ENCODE measurements at regions not wholly inside any gene's neighbourhood (a gene's known extent, or its start where the extent isn't known, plus 50 kb on each side); places are given as distances from the start of the nearest gene placed in this dataset.

DNA sequence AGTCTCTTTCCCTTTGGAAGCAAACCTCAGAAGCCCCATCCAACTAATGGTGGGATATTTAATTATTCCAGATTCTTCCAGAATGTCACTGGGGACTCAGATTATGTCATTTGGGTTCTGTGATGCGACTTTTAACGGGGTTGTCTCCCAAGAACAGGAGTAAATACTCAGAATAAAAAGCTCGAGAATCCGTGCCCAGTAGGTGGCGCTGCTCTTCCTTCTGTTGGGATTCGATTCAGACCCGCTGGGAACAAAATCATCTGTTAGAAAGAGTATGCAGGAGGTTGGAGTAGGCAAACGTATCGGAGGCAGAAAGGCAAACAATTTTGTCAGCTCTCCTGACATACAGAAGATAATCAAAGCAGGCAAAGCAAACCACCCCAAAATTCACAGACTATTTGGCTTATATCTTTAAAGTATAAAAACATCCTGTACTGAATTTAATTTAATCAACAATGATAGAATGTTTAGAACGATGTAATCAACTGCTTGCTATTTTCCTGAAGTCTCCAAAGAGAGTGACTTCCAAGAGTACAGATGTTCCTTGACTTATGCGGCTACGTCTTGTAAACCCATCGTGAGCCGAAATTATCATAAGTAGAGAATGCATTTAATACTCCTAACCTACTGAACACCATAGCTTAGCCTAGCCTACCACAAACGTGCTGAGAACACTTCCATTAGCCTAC, 169.8 kb upstream of the RAI14 start:
- peak; percentile 78 for DNase-seq (ENCODE audit: low read depth)

DNA sequence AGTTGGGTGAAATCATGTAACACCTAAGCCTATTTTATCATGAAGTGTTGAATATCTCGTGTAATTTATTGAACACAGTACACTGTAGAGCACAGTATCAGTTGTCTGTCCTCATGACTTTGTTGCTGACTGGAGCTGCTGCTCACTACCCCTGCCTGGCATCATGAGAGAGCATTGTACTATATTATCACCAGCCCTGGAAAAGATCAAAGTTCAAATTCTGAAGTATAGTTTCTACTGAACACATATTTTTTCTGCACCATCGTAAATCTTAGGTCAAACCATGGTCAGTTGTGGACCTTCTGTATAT, 169.3 kb upstream of the RAI14 start:
- no peak for DNase-seq (ENCODE audit: low read depth)

DNA sequence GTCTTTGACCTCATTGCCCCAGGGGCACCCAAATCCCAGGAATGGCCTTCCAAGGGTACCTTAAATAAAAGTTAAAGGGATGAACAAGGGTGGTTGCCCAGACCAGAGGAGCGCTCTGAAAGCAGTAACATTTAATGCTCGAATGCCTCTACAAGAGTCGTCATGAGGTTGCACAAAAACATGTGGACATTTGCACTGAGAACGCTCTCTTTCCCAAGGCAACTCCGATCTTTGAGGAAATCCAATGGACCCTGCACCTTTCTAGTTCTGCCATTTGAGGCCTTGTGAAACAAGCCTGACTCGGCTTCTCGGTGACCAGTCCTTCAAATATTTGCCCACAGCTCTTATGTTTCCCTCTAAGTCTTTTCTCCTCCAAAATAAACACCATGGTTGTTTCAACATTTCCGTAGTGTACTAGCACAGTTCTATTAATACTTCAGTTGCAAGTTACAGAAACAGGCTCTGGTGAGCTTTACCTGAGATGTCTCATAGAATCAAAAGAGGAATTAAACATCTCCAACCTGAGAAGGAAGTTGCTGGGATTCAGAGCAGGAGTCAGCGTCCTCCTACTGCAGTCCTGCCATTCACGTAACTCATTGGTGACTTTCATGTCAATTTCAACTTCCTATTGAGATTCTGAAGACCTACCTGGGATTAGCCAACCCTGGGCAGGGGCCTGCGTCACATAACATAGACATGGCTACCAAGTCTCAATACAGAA, 168.8 kb upstream of the RAI14 start:
- peak; percentile 96 for DNase-seq (ENCODE audit: low read depth)

DNA sequence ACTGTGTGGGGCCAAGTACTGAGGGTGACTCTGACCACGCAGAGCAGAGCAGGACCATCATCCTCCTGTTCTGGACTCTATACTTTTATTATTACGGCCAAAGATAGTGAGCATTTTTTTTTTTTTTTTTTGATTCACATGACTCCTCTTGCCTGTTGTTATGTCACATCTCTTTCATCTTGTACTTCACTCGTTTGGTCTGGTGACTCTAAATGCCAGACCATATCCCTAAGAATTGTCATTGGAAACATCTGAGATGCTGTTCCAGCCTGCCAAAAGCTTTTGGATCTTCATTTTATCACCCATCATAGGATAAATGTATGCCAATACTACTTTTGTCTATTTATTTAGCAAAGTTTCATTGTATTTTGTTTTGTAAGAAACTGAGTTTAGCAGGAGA, 168.2 kb upstream of the RAI14 start:
- peak; percentile 60 for DNase-seq (ENCODE audit: low read depth)

DNA sequence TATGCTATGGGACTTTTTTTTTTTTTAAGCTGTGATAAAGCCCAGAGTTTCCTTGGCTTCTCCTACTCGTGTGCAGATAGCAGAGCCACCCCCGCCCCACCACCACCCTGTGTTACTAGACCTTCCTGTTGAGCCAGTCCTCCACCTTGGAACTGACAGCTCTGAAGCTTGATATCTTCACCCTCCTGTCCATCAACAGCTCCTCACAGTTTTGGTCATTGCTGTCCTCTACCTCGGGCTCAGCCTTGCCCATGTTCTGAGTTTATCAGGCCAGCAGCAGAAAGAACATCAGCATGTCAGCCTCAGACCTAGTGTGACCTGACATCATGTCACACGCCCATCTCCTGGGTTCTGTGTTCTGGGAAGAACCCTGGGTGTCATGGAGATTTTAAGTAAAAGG, 167.1 kb upstream of the RAI14 start:
- no peak for DNase-seq (ENCODE audit: low read depth)

DNA sequence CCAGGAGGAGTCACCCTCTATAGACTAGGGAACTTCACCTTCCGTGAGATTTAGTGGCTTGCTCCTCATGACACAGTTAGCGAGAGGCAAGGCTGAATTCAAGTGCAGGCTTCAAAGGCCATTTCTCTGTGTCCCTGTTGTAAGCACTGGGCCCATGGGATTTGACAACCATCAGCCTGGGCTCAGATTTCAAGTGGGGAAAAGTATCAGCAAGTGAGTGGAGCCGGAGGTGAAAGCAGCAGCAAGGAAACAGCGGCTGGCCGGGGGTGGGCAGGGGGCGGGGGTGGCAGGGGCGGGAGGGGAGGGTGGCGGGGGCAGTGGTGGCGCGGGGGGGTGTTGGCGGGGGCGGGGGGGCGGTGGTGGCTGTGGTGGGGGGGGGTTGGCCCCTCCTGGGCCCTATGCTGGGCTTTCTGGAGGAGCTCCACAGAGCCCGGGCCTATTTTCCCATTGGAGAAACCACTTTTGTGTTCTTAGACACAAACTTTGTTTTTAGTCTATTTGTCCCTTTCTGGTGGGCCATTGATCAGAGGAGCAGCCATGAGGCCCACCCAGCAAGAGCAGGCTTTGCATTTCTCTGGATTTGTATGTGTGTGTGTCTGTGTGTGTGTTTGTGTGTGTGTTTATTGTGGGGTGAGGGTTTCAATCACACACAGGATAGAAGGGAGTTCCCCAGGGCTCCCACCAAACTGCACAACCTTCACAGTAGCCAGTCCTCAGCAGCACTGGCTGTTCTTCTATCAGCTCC, 165.4 kb upstream of the RAI14 start:
- peak; percentile 49 for DNase-seq (ENCODE audit: low read depth)

DNA sequence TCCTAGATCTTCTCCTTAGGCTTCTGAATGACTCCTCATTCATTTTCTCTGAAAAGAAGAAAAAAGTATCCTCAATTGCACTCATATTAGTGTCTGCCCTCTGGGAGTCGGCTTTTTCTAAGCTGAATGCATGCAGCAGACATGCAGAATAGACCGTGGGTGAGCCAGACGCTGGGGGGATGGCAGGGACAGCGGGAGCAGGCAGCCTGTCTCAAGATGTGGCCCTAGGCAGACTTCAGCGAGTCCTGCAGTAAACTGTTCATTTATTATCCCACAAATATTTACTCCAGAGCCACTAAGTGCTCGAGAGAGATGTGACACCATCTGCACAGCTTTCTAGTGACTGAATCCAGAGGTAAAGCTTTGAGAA, 164.9 kb upstream of the RAI14 start:
- no peak for DNase-seq (ENCODE audit: low read depth)

DNA sequence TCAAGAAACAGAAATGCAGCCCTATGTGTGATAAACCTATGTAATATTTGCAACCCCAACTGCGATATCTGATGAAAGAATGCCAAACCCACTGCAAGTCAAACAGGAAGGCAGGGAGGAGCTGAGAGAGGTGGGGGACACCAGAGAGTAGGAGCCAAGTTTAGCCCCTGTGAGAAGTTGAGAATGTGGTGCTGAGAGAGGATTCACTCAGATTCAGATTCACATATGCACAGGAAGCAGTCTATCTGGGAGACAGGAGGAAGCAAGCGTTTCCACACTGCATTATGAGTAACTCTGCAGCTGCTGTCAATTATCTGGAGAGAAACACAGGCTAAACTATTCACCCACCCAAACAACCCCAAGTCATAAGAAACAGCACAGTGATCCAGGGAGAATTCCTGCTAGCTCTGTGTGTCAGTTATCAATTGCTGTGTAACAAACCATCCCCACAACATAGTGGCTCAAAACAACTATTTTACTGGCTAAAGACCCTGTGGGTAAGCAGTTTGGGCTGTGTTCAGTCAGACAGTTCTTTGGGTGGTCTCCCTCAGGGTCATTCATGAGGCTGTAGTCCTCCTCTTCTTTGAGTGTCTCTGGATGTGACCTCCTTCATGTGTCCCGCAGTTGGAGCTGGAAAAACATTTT, 161.9 kb upstream of the RAI14 start:
- DNase-seq (ENCODE audit: low read depth): peak; percentile 80

DNA sequence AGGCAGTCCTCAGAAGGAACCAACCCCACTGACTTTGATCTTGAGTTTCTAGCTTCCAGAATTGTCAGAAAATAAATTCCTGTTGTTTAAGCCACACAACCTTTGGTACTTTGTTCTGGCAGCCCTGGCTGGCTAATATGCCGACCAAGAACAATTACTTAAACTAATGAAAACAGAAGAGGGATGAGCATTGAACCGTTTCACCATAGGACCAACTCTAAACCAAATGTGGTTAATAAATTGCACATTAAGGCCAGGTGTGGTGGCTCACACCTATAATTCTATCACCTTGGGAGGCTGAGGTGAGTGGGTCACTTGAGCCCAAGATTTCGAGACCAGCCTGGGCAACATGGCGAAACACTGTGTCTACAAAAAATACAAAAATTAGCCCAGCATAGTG, 160.9 kb upstream of the RAI14 start:
- DNase-seq (ENCODE audit: low read depth): no peak

DNA sequence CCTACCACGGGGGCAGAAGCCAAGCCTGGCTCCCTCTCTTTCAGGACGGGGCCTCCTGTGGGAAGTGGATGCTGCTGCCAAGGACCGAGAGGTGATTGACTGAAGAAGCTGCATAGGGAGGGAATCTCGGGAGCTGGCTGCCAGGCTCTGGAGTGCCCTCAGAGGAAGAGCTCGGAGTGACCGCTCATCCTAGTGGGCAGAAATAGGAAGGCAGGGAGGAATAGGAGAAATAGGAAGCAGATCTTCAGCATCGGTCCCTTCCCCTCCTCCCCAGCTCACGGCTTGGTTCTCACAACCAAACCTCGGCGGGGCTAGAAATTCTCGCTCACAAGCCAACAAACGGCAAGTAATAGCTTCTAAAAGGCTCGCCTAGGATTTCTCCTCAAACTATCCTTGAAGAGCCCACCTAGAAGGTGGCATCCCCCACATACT, 159.9 kb upstream of the RAI14 start:
- no peak for DNase-seq (ENCODE audit: low read depth)

DNA sequence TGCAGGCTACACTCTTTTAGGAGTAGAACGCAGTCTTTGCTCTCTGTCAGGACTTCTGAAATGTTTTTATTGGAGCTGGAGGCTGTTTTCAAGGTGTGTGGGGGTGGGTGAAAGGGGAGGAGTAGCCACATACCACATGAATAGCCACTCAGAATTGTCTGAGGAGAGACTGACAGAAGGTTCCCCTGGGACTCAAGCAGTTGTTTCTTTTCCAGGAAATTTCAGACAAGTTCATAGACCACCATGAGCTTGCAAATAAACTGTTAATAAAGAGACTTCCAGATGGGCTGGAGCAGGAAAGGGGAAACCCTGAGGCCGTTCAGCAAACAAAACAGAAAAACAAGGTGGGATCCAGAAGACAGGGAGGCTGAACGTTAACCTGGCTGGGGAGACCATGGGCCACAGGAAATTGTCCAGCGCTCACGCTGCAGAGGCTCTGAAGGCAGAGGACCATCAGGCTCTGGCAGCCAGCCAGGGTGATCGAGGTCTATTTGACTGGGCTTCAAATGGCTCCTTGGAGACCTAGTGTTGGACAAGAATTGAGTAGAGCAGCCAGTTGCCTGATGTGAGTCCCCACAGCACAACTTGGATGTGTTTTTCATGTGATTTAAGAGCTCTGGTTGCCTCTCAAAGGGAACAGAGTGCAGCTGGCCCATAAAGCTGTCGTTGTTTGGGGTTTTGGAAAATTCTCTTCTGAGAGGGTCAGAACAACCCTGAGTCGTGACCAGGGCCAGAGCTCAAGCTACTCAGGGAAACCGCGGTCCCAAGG, 159.2 kb upstream of the RAI14 start:
- no peak for DNase-seq (ENCODE audit: low read depth)

DNA sequence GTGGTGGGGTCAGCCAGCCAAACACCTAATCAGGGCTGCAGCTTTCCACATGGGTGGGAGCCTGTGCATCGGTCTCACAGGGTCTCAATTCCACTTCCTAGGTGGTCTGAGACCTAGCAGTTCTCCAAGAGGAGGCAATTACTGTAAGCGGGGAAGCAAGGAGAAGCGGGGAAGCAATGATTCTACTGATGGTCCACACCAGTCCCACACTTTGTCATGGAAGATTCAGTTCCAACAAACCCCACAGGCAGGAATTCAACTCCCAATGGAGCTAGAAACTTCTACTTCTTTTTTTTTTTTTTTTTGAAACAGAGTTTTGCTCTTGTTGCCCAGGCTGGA, 158.7 kb upstream of the RAI14 start:
- DNase-seq (ENCODE audit: low read depth): no peak

DNA sequence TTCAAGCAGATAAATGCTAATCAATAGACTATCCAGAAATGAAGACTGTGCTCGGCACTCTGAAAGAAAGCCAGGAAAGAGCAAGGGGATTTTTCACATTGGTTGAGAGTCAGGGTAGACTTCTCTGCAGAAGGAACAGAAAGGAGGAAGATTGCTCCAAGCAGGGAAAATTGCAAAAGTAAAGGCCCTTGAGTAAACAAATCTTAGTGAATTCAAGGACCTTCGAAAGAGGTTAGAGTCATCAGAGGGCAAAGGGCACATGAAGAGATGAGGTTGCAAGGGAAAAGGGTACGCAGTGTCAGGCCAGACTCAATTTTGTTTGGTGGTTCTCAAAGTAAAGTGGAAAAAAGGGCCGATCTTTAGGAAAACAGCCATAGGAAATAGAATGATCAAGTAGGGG, 157.6 kb upstream of the RAI14 start:
- DNase-seq (ENCODE audit: low read depth): no peak

DNA sequence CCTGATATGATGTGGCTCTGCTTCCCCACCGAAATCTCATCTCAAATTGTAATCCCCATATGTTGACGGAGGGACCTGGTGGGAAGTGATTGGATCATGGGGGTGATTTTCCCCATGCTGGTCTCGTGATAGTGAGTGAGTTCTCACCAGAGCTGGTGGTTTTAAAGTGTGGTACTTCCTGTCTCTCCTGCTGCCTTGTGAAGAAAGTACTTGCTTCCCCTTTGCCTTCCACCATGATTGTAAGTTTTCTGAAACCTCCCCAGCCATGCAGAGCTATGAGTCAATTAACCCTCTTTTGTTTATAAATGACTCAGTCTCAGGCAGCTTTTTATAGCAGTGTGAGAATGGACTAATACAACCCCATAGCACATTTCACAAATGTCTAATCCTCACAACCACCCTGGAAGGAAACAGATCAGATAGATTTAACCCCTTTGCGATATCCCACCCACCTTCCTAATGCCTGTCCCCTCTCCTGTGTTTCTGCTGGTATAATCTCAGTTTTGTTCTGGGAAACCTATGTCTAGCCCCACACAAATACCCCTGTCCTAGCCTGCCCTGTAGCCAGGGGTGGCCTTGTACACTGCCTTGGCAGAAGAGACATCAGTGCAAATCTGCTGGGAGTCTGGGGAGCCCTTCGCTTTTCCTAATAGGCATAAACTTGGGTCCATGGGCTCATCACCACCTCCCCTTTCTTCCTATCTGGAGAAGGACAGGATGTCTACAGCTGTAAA, 157.0 kb upstream of the RAI14 start:
- peak; percentile 70 for DNase-seq (ENCODE audit: low read depth)

DNA sequence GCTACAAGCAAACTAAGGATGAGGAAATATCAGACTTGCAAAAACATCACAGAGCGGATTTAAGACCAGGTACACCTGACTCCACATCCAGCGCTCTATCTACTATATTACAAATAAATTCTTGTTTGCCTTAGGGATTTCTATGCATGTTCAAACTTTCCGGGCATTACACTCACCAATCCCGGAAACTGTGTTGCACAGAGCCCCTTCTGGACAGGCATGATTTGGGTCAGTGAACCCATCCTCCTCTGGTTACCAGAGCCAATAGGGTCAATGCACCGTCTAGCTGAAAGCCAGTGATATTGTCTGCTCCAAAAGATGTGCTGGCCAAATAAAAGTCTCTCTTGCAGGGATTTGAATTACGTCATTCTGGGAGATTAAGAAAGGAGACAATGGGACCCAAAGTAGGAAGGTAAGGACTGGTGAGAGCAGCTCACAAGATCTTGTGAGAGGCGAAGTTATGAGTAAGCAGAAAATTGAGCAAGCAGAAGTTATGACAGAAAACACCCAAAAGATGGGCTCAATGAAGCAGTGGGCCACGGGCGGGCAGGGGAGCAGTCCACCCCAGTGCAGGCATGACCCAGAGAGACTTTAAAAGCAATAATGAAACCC, 155.8 kb upstream of the RAI14 start:
- no peak for DNase-seq (ENCODE audit: low read depth)

DNA sequence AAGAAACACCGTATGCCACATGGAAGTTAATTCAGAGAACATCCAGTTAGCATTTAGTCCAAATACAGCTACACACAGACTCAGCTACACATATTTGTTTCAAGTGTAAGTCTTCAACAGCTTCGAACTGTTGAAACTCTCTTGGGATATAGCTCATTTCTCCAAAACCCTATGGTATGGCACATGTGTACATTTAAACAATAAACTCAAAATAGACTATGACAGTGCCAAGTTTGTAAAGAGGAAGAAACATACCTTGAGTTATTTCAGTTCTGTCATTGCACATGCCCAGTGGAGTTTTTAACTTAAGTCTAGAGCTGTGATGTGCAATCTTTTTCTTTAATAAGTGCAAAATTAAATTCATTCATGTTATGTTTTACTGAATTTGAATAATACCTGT, 155.1 kb upstream of the RAI14 start:
- no peak for DNase-seq (ENCODE audit: low read depth)

DNA sequence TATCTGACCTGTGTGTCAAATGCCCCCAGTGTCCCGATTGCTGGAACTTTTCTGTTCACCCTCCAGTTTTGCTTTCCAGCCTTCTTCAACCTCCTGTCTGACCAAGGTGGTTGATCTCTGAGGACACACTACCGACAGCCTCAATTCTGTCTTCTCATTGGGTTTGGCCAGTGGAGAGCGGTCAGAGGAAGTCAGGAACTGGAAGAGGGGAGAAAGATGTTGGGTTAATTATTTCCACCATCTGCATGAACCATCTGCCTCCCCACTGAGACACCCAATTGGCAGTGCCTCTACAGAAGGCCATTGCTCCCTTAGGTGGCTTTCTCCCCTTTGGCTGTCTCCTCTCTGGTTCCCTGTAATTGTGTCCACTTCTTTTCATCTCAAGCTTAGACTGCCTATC, 154.3 kb upstream of the RAI14 start:
- DNase-seq (ENCODE audit: low read depth): no peak

DNA sequence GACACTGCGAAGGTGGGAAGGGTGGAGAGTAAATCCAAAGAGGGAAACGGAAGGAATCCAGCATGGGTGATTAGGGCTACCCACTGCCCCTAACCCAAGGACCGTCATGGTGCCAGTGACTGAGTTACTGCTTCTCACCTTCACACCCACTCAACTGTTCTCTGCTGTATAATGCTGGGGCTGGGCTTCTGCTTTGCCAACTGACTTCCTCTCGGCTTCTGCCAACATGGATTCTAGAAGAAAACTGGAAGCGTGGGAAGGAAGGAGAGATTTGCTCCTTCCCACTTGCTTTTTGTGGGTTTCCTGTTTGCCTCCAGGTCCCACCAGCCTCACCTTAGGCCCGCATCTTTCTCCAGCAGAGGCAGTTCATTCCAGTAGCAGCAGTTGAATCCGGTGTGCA, 153.5 kb upstream of the RAI14 start:
- no peak for DNase-seq (ENCODE audit: low read depth)

DNA sequence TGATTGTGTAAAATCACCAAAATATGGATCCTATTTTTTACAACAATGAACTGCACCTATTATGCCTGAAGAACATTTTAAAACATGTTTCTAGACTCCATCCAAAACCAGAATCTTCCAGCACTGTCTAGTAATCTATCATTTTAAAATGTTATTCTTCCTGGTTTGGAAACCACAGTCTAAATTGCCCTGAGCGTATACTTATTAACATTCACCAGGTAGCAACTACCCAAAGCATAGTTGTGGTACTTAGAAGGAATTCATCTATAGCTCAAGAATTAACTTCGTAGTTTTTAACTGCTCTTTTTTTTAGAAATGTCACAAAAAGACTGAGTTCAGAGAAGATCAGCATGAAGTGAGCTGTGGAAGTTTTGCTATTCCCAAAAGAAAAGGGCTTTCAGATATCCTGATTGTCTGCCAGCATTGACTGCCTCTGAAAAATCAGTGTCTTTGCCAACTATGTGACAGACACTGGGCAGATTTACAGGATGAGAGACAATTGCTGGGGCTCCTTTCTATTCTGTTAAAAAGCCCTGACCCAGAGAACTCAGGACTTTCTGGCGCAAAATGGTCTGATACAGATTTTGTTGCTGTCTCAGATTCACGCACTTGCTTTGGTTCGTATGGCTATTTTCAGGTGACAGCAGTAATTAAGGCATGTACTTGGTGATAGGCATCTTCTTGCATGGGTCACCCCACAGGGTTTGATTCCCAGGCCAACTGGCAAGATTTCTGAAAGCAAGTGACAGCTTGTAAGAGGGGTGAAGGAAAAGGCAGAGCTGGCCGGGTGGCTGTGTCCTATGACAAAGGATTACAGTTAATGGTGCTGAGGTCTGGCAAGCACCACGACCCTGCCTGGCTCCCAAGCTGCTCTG, 152.5 kb upstream of the RAI14 start:
- no peak for DNase-seq (ENCODE audit: low read depth)

DNA sequence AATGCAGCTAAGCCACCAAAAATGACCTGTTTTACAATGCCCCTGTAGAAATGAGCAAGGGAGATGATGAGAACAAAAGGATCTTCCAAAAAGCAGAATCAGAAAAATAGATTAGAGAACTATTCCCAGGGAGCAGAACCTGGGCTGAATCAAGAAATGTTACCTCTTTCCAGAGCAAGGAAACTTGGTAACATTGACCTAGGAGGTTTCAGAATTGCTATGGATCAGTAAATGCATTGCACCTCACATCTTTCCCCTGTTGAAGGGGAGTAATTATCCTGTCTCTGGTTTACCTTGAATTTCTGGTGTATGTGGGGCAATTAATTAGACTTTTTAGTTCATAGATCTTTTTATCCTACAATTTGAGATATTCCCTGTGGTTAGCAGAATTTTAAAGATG, 151.2 kb upstream of the RAI14 start:
- no peak for DNase-seq (ENCODE audit: low read depth)

All from fibroblast of gingiva (primary cell).